ENCODE measurements at regions not wholly inside any gene's neighbourhood (a gene's known extent, or its start where the extent isn't known, plus 50 kb on each side); places are given as distances from the start of the nearest gene placed in this dataset.

DNA sequence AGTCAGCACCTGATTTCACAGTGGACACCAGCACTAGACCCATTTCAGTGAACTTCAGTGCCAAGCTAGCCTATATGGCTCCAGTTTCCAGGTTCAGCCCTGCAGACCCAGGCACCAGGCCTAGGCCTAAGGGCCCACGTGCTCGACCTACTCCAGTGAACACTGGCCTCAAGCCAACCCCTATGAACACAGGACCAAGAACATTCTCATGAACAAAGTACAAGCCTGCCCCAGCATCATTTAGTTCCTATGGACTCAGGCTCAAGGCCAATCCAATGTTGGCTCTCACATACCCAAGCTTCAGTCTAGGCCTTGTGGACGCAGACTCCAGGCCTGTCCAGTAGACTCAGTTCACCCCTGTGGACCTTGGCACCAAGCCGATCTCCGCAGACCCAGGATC lies 385.5 kb downstream of the DHX35 start:
- DNase-seq: no peak
- CTCF ChIA-PET (ENCODE audit: partially characterized antibody): no interaction called here
- no peaks in the 10 kb centered on the region for H3K9me3 ChIP-seq (ENCODE audit: control insufficient read depth in 1 of 2, low read length in 2 of 2)
- peaks cover 0 to 8% of the 10 kb centered on the region in 2 donors for H3K27me3 Mint-ChIP-seq
- no peak overlapping the region for H3K27ac Mint-ChIP-seq
- H3K27ac ChIP-seq (ENCODE audit: low read depth, low read length): no peak overlapping the region
- H3K36me3 ChIP-seq (ENCODE audit: insufficient read depth, low read length): no peaks in the 10 kb centered on the region
- POLR2A ChIA-PET (ENCODE audit: partially characterized antibody): no interaction called here
- H3K4me3 Mint-ChIP-seq: no peak overlapping the region
- H3K36me3 Mint-ChIP-seq: no peaks in the 10 kb centered on the region
- no peaks in the 10 kb centered on the region for H3K4me1 ChIP-seq (ENCODE audit: insufficient read depth, low read length)
- intact Hi-C loops (cut with micrococcal nuclease): no loop called here
- H3K27me3 ChIP-seq (ENCODE audit: insufficient read depth, low read length): no peaks in the 10 kb centered on the region
- H3K9me3 Mint-ChIP-seq: peaks cover 0 to 31% (median 25%) of the 10 kb centered on the region in 8 donors
- no peak overlapping the region for H3K4me3 ChIP-seq (ENCODE audit: low read length in 2 of 2)
- H3K4me1 Mint-ChIP-seq: no peaks in the 10 kb centered on the region

DNA sequence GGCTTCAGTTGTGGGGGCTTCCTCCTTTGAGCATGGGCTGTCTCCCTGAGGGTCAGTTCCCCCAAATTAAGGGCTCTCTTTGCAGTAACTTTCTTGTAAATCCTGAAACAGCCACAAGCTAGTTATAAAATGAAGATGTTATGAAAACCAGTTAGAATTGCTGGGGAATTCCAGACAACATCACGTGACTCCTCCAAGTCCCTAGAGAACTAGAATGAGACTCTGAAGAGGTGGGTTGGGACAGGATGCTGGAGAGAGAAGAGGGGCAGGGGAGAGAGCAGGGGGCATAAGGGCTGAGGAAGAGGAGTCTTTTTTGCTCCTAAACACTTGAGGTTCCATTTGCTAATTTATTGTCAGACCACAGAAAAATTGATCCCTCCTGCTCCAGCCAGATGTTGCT lies 380.3 kb downstream of the DHX35 start:
- ChIA-PET POLR2A (ENCODE audit: partially characterized antibody) (no interaction called here), CTCF (ENCODE audit: partially characterized antibody) (no interaction called here)
- no peak for DNase-seq
- Mint-ChIP-seq H3K4me1 (no peaks in the 10 kb centered on the region), H3K9me3 (peaks cover 0 to 6% (median 5%) of the 10 kb centered on the region in 8 donors), H3K27me3 (peaks cover 0 to 8% of the 10 kb centered on the region in 2 donors), H3K36me3 (no peaks in the 10 kb centered on the region), H3K4me3 (no peak overlapping the region), H3K27ac (no peak overlapping the region)
- intact Hi-C loops (cut with micrococcal nuclease): no loop called here
- H3K27ac ChIP-seq (ENCODE audit: low read depth, low read length): no peak overlapping the region
- no peaks in the 10 kb centered on the region for H3K9me3 ChIP-seq (ENCODE audit: control insufficient read depth in 1 of 2, low read length in 2 of 2)
- no peaks in the 10 kb centered on the region for H3K36me3 ChIP-seq (ENCODE audit: insufficient read depth, low read length)
- no peaks in the 10 kb centered on the region for H3K4me1 ChIP-seq (ENCODE audit: insufficient read depth, low read length)
- H3K27me3 ChIP-seq (ENCODE audit: insufficient read depth, low read length): no peaks in the 10 kb centered on the region
- no peak overlapping the region for H3K4me3 ChIP-seq (ENCODE audit: low read length in 2 of 2)

DNA sequence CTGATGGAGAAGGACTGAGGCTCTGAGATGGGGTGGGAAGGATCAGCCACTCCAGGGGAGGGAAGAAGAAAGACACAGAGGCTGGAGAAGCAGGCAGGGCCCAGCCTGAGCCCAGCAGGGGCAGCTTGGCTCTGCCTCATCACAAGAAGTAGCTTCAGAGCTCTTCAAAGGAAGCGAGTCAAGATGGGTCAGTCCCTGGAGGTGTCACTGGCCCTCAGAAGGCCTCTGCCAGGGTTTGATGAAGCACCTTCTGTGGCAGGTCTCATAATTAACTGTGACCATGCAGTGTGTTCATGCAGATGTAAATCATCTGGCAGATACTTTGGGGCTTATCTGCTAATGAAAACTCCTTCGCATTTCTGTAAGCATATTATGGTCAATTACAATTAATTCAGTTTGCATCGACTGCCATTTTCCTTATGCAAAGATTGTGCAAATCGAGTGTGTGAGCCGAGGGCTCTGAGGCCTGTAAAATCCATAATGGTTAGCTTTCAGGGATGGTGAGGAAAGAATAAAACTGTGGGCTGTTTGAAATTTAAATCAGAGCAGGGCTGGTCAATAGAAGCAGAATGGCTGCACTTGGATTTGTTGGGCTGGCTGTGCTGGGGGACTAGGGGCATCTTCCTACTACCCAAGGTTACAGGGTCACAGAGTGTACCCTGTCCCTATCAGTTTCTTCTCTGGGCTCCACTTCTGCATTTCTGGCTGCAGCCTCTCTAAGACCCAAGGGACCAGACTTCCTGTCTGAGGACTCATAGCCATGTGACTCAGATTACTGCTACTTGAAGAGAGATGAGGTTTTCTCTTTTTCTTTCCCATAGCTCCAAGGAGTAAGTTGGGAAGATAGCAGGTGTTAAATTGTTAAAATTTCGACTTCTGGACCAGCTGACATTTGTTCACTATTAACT lies 376.6 kb downstream of the DHX35 start:
- ChIA-PET CTCF (ENCODE audit: partially characterized antibody) (no interaction called here), POLR2A (ENCODE audit: partially characterized antibody) (no interaction called here)
- Mint-ChIP-seq H3K4me1 (no peaks in the 10 kb centered on the region), H3K9me3 (peaks cover 0 to 6% (median under 1%) of the 10 kb centered on the region in 8 donors), H3K4me3 (no peak overlapping the region), H3K36me3 (no peaks in the 10 kb centered on the region), H3K27ac (no peak overlapping the region), H3K27me3 (peaks cover 0 to 8% of the 10 kb centered on the region in 2 donors)
- no peak overlapping the region for H3K4me3 ChIP-seq (ENCODE audit: low read length in 2 of 2)
- H3K9me3 ChIP-seq (ENCODE audit: control insufficient read depth in 1 of 2, low read length in 2 of 2): no peaks in the 10 kb centered on the region
- H3K27me3 ChIP-seq (ENCODE audit: insufficient read depth, low read length): no peaks in the 10 kb centered on the region
- intact Hi-C loops (cut with micrococcal nuclease): no loop called here
- no peaks in the 10 kb centered on the region for H3K36me3 ChIP-seq (ENCODE audit: insufficient read depth, low read length)
- no peak for DNase-seq
- no peaks in the 10 kb centered on the region for H3K4me1 ChIP-seq (ENCODE audit: insufficient read depth, low read length)
- H3K27ac ChIP-seq (ENCODE audit: low read depth, low read length): no peak overlapping the region

DNA sequence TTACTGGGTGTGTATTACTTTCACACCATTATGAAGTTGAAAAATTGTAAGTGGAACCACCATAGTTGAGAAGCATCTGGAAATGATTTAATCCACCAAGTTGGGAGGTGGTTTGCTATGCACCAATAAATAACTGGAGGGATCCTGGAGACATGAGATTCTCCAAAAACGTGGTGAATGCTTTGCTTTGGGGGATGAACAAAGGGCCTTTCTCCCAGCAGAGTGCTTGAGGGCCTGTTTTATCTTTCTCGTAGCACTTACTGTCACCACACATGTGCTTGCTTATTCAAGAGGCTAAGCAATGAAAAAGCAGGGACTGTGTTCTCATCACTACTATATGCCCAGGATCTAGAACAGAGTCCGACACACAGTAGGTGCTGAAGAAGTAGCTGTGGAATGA lies 371.1 kb downstream of the DHX35 start:
- Histone ChIP-seq H3K9me3 (ENCODE audit: control insufficient read depth in 1 of 2, low read length in 2 of 2) (no peaks in the 10 kb centered on the region), H3K4me1 (ENCODE audit: insufficient read depth, low read length) (no peaks in the 10 kb centered on the region), H3K36me3 (ENCODE audit: insufficient read depth, low read length) (no peaks in the 10 kb centered on the region), H3K4me3 (ENCODE audit: low read length in 2 of 2) (no peak overlapping the region), H3K27me3 (ENCODE audit: insufficient read depth, low read length) (no peaks in the 10 kb centered on the region), H3K27ac (ENCODE audit: low read depth, low read length) (no peak overlapping the region)
- DNase-seq: no peak
- Mint-ChIP-seq H3K27me3 (peaks cover 3 to 4% of the 10 kb centered on the region in 2 donors), H3K4me3 (no peak overlapping the region), H3K27ac (no peak overlapping the region), H3K4me1 (no peaks in the 10 kb centered on the region), H3K36me3 (no peaks in the 10 kb centered on the region), H3K9me3 (peaks cover 0 to 4% (median 0%) of the 10 kb centered on the region in 8 donors)
- intact Hi-C loops (cut with micrococcal nuclease): no loop called here
- CTCF ChIA-PET (ENCODE audit: partially characterized antibody): no interaction called here
- POLR2A ChIA-PET (ENCODE audit: partially characterized antibody): no interaction called here

DNA sequence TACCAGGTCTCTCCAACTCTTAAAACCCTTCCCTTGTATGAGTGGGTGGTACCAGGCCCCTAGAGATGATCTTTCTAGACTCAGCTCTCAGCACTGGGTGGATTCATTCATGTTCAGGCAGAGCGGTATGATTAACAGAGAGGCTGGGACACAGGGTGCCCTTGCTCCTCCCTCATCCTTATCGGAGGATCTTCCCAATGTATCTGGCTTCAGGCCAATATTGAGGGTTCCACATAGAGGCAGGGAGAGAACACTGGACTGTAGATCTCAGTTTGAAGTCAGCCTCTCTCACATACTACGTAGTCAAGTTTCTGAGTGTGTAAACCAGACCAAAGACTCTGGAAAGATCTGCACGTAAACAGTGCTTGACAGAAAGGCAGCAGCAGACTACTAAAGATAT lies 366.2 kb downstream of the DHX35 start:
- CTCF ChIA-PET (ENCODE audit: partially characterized antibody): no interaction called here
- H3K4me3 Mint-ChIP-seq: no peak overlapping the region

DNA sequence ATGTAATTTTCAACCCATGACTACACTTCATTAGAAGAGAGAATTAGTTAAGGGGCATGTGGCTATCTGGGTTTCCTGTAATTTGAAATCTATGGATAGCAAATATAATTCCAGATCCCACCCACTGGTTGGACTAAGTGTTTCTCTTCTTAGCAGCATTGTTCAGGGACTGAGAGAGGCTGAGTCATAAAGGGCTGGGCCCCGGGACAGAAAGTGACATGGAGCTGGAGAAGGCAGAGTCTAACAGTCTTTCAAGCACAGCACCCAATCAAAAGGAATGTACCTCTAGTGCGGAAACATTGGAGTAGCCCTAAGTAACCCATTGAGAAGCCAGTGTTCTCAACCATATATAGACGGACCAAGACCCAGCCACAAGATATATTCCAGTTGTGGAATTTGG lies 363.9 kb downstream of the DHX35 start:
- H3K27me3 Mint-ChIP-seq: peaks cover 4 to 9% of the 10 kb centered on the region in 2 donors
- no peaks in the 10 kb centered on the region for H3K9me3 Mint-ChIP-seq
- ChIA-PET POLR2A (ENCODE audit: partially characterized antibody) (no interaction called here), CTCF (ENCODE audit: partially characterized antibody) (no interaction called here)
- no peaks in the 10 kb centered on the region for H3K9me3 ChIP-seq (ENCODE audit: control insufficient read depth in 1 of 2, low read length in 2 of 2)
- H3K4me3 ChIP-seq (ENCODE audit: low read length in 2 of 2): no peak overlapping the region
- intact Hi-C loops (cut with micrococcal nuclease): no loop called here
- H3K4me1 Mint-ChIP-seq: no peaks in the 10 kb centered on the region
- H3K27ac ChIP-seq (ENCODE audit: low read depth, low read length): no peak overlapping the region
- no peaks in the 10 kb centered on the region for H3K36me3 Mint-ChIP-seq
- no peak for DNase-seq
- no peaks in the 10 kb centered on the region for H3K27me3 ChIP-seq (ENCODE audit: insufficient read depth, low read length)
- H3K4me1 ChIP-seq (ENCODE audit: insufficient read depth, low read length): no peaks in the 10 kb centered on the region
- H3K27ac Mint-ChIP-seq: no peak overlapping the region
- no peak overlapping the region for H3K4me3 Mint-ChIP-seq
- H3K36me3 ChIP-seq (ENCODE audit: insufficient read depth, low read length): no peaks in the 10 kb centered on the region

More for the DNA sequence above, 366.2 kb downstream of the DHX35 start:
- POLR2A ChIA-PET (ENCODE audit: partially characterized antibody): no interaction called here
- DNase-seq: no peak
- Histone ChIP-seq H3K9me3 (ENCODE audit: control insufficient read depth in 1 of 2, low read length in 2 of 2) (no peaks in the 10 kb centered on the region), H3K27ac (ENCODE audit: low read depth, low read length) (no peak overlapping the region), H3K27me3 (ENCODE audit: insufficient read depth, low read length) (no peaks in the 10 kb centered on the region), H3K36me3 (ENCODE audit: insufficient read depth, low read length) (no peaks in the 10 kb centered on the region), H3K4me1 (ENCODE audit: insufficient read depth, low read length) (no peaks in the 10 kb centered on the region), H3K4me3 (ENCODE audit: low read length in 2 of 2) (no peak overlapping the region)
- intact Hi-C loops (cut with micrococcal nuclease): no loop called here
- Mint-ChIP-seq H3K4me1 (no peaks in the 10 kb centered on the region), H3K27me3 (peaks cover 4 to 9% of the 10 kb centered on the region in 2 donors), H3K27ac (no peak overlapping the region), H3K36me3 (no peaks in the 10 kb centered on the region), H3K9me3 (no peaks in the 10 kb centered on the region)

DNA sequence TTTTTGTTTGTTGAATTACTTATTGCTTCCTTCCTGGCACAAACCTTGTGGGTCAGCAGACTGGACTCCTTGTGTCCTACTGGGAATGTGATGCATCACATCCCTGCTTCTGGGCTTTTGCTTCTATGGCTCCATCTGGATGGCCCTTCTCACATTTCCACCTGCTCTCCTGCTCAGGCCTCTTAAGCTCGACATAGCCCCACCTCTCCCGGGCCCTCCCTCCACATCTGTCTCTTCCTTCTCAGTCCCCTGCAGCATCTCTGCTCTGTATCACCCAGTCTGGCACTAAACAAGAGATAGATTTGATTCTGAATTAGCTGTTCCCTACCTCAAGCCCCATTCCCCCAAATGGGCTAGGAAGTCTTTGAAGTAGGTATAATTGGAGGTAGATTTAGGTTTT lies 356.8 kb downstream of the DHX35 start:
- Histone ChIP-seq H3K36me3 (ENCODE audit: insufficient read depth, low read length) (no peaks in the 10 kb centered on the region), H3K4me3 (ENCODE audit: low read length in 2 of 2) (no peak overlapping the region), H3K9me3 (ENCODE audit: control insufficient read depth in 1 of 2, low read length in 2 of 2) (no peaks in the 10 kb centered on the region), H3K4me1 (ENCODE audit: insufficient read depth, low read length) (no peaks in the 10 kb centered on the region), H3K27me3 (ENCODE audit: insufficient read depth, low read length) (no peaks in the 10 kb centered on the region), H3K27ac (ENCODE audit: low read depth, low read length) (no peak overlapping the region)
- peaks cover 0 to 3% of the 10 kb centered on the region in 2 donors for H3K27me3 Mint-ChIP-seq
- DNase-seq: no peak
- H3K9me3 Mint-ChIP-seq: no peaks in the 10 kb centered on the region
- H3K27ac Mint-ChIP-seq: no peak overlapping the region
- ChIA-PET CTCF (ENCODE audit: partially characterized antibody) (no interaction called here), POLR2A (ENCODE audit: partially characterized antibody) (no interaction called here)
- H3K4me1 Mint-ChIP-seq: no peaks in the 10 kb centered on the region
- H3K4me3 Mint-ChIP-seq: no peak overlapping the region
- intact Hi-C loops (cut with micrococcal nuclease): no loop called here
- H3K36me3 Mint-ChIP-seq: no peaks in the 10 kb centered on the region
